GM23248 (cell line): ENCODE measurements at regions not wholly inside any gene's neighbourhood (a gene's known extent, or its start where the extent isn't known, plus 50 kb on each side); places are given as distances from the start of the nearest gene placed in this dataset.

Experiments
- DNase-seq: peaks from one replicate; pipeline ENCODE4 v3.0.0-alpha.2; 2015
- H2AFZ ChIP-seq: fragments of 200-600 bp; sonication (generic); 2 replicates; pipeline ENCODE4 v1.6.1; 2016; ENCODE audit warnings: antibody characterized with exemption
- H3F3A ChIP-seq: fragments of 200-600 bp; sonication (generic); 2 replicates; pipeline ENCODE4 v1.6.1; 2016; ENCODE audit warnings: mild to moderate bottlenecking, antibody characterized with exemption, mixed run types; ENCODE audit not compliant: insufficient read depth
- H3K27ac ChIP-seq: fragments of 200-600 bp; sonication (generic); 2 replicates; pipeline ENCODE4 v1.5.1; 2016; ENCODE audit warnings: mild to moderate bottlenecking
- H3K27me3 ChIP-seq: fragments of 200-600 bp; sonication (generic); replicated peaks from 2 replicates; pipeline ENCODE4 v1.6.1; 2016; ENCODE audit warnings: mild to moderate bottlenecking; ENCODE audit not compliant: insufficient read depth
- H3K36me3 ChIP-seq: fragments of 200-600 bp; sonication (generic); 2 replicates; pipeline ENCODE4 v1.6.1; 2016; ENCODE audit warnings: low read depth, mild to moderate bottlenecking
- H3K4me1 ChIP-seq: fragments of 200-600 bp; sonication (generic); 2 replicates; pipeline ENCODE4 v1.6.1; 2016; ENCODE audit warnings: mild to moderate bottlenecking; ENCODE audit not compliant: insufficient read depth
- H3K4me2 ChIP-seq: fragments of 200-600 bp; sonication (generic); one replicate; pipeline ENCODE4 v1.6.1; 2016; ENCODE audit warnings: mild to moderate bottlenecking; ENCODE audit not compliant: unreplicated experiment
- H3K4me3 ChIP-seq: fragments of 200-600 bp; sonication (generic); 2 replicates; pipeline ENCODE4 v1.5.1; 2016; ENCODE audit warnings: mild to moderate bottlenecking
- H3K79me2 ChIP-seq: fragments of 200-600 bp; sonication (generic); 2 replicates; pipeline ENCODE4 v1.6.1; 2016; ENCODE audit warnings: mild to moderate bottlenecking; ENCODE audit not compliant: insufficient read depth
- H3K9ac ChIP-seq: fragments of 200-600 bp; sonication (generic); 2 replicates; pipeline ENCODE4 v1.6.1; 2016; ENCODE audit warnings: mild to moderate bottlenecking
- H3K9me2 ChIP-seq: fragments of 200-600 bp; sonication (generic); 2 replicates; pipeline ENCODE4 v1.6.1; 2016; ENCODE audit warnings: mixed run types, mild to moderate bottlenecking, moderate library complexity; ENCODE audit not compliant: insufficient read depth
- H3K9me3 ChIP-seq: fragments of 200-600 bp; sonication (generic); one replicate; pipeline ENCODE4 v1.6.1; 2017; ENCODE audit warnings: low read depth
- H4K20me1 ChIP-seq: fragments of 200-600 bp; sonication (generic); 2 replicates; pipeline ENCODE4 v1.6.0; 2016; ENCODE audit not compliant: insufficient read depth
- EZH2 ChIP-seq: fragments of 200-600 bp; sonication (generic); IDR thresholded peaks from 2 replicates; pipeline ENCODE4 v1.6.1; 2018; ENCODE audit warnings: antibody characterized with exemption, mild to moderate bottlenecking; ENCODE audit not compliant: insufficient read depth, poor library complexity, severe bottlenecking
- EZH2phosphoT487 ChIP-seq: fragments of 200-600 bp; sonication (generic); IDR thresholded peaks from 2 replicates; pipeline ENCODE4 v1.6.1; 2018; ENCODE audit warnings: antibody characterized with exemption, moderate library complexity, mild to moderate bottlenecking, low read depth; ENCODE audit not compliant: insufficient read depth
- WGBS, 2 experiments: methylation state at CpG; one replicate each; pipeline ENCODE4 v1.1.6; 2015 to 2017; ENCODE audit warnings: low lambda C conversion rate in 2 of 2, low coverage in 1 of 2; ENCODE audit errors: missing lambda C conversion rate in 2 of 2; 5-methylcytosine and 5-hydroxymethylcytosine counted together
- in situ Hi-C: fragments of 300-500 bp; cut with MboI; formaldehyde crosslinking; loops from 2 replicates; pipeline ENCODE4 v1.15.0; 2020

DNA sequence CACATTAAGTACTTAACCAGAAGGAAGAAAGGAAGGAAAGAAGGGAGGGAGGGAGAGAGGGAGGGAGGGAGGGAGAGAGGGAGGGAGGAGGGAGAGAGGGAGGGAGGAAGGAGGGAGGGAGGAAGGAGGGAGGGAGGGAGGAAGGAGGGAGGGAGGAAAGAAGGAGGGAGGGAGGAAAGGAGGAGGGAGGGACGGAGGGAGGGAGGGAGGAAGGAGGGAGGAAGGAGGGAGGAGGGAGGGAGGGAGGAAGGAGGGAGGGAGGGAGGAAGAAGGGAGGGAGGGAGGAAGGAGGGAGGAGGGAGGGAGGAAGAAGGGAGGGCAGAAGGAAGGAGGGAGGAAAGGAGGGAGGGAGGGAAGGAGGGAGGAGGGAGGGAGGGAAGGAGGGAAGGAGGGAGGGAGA is 363.3 kb downstream of the MBD2 start:
- no peaks in the 10 kb centered on the region for H3K9me3 ChIP-seq
- no peaks in the 10 kb centered on the region for H3K79me2 ChIP-seq
- H3K27me3 ChIP-seq, result no peaks in the 10 kb centered on the region
- no peaks in the 10 kb centered on the region for H3K9me2 ChIP-seq
- no peak overlapping the region for H3K4me2 ChIP-seq
- no peak overlapping the region for H3K9ac ChIP-seq
- no peaks in the 10 kb centered on the region for H3K36me3 ChIP-seq
- DNase-seq, result no peak
- in situ Hi-C loops, result no loop called here
- no peak overlapping the region for H3K4me3 ChIP-seq
- H3F3A ChIP-seq, result no peaks in the 10 kb centered on the region
- H3K4me1 ChIP-seq, result no peaks in the 10 kb centered on the region
- H4K20me1 ChIP-seq, result no peaks in the 10 kb centered on the region
- no peak for TF ChIP-seq EZH2
- no peak for TF ChIP-seq EZH2phosphoT487
- no peak overlapping the region for H3K27ac ChIP-seq
- WGBS, 2 experiments, result 70% methylated on average over 1 of the region's 1 CpG; no CpG with 5 or more reads in 1 of the 2 experiments
- H2AFZ ChIP-seq, result no peak overlapping the region

DNA sequence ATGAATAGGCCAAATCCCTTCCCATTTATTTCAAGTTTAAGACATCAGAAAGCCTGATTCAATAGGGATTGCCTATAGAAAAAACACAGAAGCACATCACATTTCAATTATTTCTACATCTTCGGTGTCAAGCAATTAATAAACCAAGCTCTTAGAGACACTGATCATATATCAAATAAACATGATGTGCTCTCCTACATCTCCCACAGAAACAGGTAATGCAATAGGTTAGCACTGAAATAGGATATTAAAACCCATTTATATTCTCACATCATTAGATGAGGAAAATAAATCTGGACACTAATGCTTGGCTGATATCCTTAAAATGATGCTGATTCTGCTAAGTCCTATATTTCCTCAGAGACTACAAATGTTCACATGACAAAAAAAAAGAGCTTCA is 364.7 kb downstream of the MBD2 start:
- H3K9me2 ChIP-seq, result no peaks in the 10 kb centered on the region
- H3F3A ChIP-seq, result no peaks in the 10 kb centered on the region
- H2AFZ ChIP-seq, result no peak overlapping the region
- H3K9me3 ChIP-seq, result no peaks in the 10 kb centered on the region
- no peak overlapping the region for H3K4me3 ChIP-seq
- no peak overlapping the region for H3K9ac ChIP-seq
- H3K27ac ChIP-seq, result no peak overlapping the region
- 85% methylated on average over 1 of the region's 1 CpG for WGBS, 2 experiments
- no peaks in the 10 kb centered on the region for H3K4me1 ChIP-seq
- no peaks in the 10 kb centered on the region for H3K27me3 ChIP-seq
- no peaks in the 10 kb centered on the region for H3K79me2 ChIP-seq
- H4K20me1 ChIP-seq, result no peaks in the 10 kb centered on the region
- H3K4me2 ChIP-seq, result no peak overlapping the region
- no peak for TF ChIP-seq EZH2
- TF ChIP-seq EZH2phosphoT487, result no peak
- DNase-seq, result no peak
- no peaks in the 10 kb centered on the region for H3K36me3 ChIP-seq
- in situ Hi-C loops, result no loop called here

DNA sequence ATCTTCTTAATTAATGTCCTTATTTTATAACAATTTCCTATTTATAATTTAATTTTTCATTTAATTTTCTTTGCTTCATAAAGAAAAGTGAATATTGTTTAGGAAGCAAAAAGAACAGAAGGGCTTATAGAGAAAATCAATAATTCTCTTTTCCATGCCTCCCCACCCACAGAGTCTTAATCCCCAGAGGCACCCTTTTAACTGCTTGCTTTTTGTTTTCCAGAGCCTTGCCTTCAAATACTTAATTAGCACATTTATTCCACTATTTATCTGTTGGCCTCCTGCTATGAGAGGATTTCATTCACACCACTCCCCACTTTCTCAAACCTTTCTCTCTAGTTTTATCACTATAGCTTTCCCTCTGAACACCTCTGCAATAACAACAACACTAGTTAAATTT is 373.6 kb downstream of the MBD2 start:
- Histone ChIP-seq H3K79me2 (no peaks in the 10 kb centered on the region), H3K27me3 (no peaks in the 10 kb centered on the region), H4K20me1 (no peaks in the 10 kb centered on the region), H3K4me3 (no peak overlapping the region), H3F3A (no peaks in the 10 kb centered on the region), H3K27ac (no peak overlapping the region), H3K9ac (no peak overlapping the region), H3K9me2 (no peaks in the 10 kb centered on the region), H3K4me2 (no peak overlapping the region), H3K9me3 (no peaks in the 10 kb centered on the region), H3K4me1 (no peaks in the 10 kb centered on the region), H3K36me3 (no peaks in the 10 kb centered on the region), H2AFZ (no peak overlapping the region)
- in situ Hi-C loops, result no loop called here
- no peak for DNase-seq
- TF ChIP-seq EZH2phosphoT487 (no peak), EZH2 (no peak)

DNA sequence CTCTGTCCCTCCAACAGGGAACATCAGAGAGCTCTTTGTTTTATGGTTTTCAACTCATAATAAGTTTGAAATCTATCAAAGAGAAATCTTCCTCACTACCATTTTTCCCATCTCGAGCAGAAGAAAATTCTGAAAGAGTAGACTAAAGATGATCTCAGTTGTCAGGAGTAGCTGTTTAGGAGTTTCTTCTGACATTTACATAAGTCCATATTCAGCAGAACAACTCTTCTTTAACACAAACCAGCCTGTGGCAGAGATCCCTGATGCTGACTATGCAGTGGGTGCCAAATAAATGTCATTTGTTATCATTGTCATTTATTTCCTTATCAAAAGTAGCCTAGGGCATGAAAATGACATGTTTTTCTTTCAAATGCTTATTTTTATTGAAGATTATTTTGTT is 380.7 kb downstream of the MBD2 start:
- in situ Hi-C loops, result no loop called here
- Histone ChIP-seq H2AFZ (no peak overlapping the region), H3F3A (no peaks in the 10 kb centered on the region), H3K79me2 (no peaks in the 10 kb centered on the region), H3K4me1 (no peaks in the 10 kb centered on the region), H3K9ac (no peak overlapping the region), H3K27me3 (no peaks in the 10 kb centered on the region), H4K20me1 (no peaks in the 10 kb centered on the region), H3K9me3 (no peaks in the 10 kb centered on the region), H3K9me2 (no peaks in the 10 kb centered on the region), H3K36me3 (no peaks in the 10 kb centered on the region), H3K4me3 (no peak overlapping the region), H3K27ac (no peak overlapping the region), H3K4me2 (no peak overlapping the region)
- DNase-seq, result no peak
- TF ChIP-seq EZH2phosphoT487 (no peak), EZH2 (no peak)
- whole genome bisulfite sequencing, 2 experiments, result 43 to 45% methylated on average over 1 of the region's 1 CpG

DNA sequence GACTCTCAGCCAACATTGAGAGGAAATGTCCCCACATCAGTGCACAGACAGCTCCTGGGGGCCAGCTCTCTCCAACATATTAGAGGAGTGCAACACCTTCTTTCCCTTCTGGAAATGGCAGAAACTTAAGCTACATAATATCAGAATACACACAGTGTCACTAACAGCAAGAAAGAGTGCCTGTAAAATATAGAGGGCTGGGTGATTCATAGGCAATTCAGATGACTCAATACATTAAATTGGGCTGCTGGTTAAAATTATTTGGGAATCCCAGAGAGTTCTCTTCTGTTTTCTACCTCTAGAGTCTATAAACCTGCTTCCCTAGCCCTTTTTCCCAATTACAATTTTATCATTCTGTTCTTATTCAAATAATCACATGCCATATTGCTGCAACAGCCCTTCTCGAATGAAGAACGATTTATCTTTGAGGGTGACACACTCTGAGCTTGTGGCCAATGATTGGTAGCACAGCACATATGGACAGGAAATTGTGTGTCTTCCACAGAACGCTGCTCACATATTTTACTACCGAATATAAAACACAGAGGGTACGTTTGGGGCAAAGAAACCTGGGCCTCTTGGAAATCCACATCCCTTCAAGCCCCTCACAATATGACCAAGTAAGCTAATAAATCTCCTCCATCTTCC is 381.2 kb downstream of the MBD2 start:
- 54 to 59% methylated on average over 5 of the region's 5 CpGs for WGBS, 2 experiments
- no peak overlapping the region for H3K9ac ChIP-seq

More for the DNA sequence above, 381.2 kb downstream of the MBD2 start:
- Histone ChIP-seq H3K4me3 (no peak overlapping the region), H3F3A (no peaks in the 10 kb centered on the region), H3K9me3 (no peaks in the 10 kb centered on the region), H3K27ac (no peak overlapping the region), H3K27me3 (no peaks in the 10 kb centered on the region), H2AFZ (no peak overlapping the region), H3K9me2 (no peaks in the 10 kb centered on the region), H3K4me2 (no peak overlapping the region), H3K36me3 (no peaks in the 10 kb centered on the region), H4K20me1 (no peaks in the 10 kb centered on the region), H3K79me2 (no peaks in the 10 kb centered on the region), H3K4me1 (no peaks in the 10 kb centered on the region)
- TF ChIP-seq EZH2 (no peak), EZH2phosphoT487 (no peak)
- in situ Hi-C loops, result no loop called here
- DNase-seq, result peak; percentile 20
